Spinal cord (tissue), 9 donors: ENCODE measurements at regions not wholly inside any gene's neighbourhood (a gene's known extent, or its start where the extent isn't known, plus 50 kb on each side); places are given as distances from the start of the nearest gene placed in this dataset.
"Not testable (repeated sequence)": the region's sequence is repeated elsewhere in the genome, so short reads cannot be mapped to it uniquely, and the experiment has no call there.

ENCODE experiments used
- DNase-seq, 6 donors: peaks; one replicate each; pipeline versions ENCODE4 v3.0.0 to v3.0.0-alpha.2; 2013 to 2015; ENCODE audit warnings: low spot score in 6 of 6, low read depth in 4 of 6
- H3K27ac ChIP-seq: one replicate; pipeline ENCODE4 v1.5.1; 2013; ENCODE audit warnings: low read depth, low read length, control low read depth
- H3K27me3 ChIP-seq: one replicate; pipeline ENCODE4 v1.6.1; 2013; ENCODE audit warnings: low read length; ENCODE audit not compliant: control insufficient read depth, insufficient read depth
- H3K36me3 ChIP-seq: one replicate; pipeline ENCODE4 v1.6.1; 2013; ENCODE audit warnings: low read length; ENCODE audit not compliant: control insufficient read depth, insufficient read depth
- H3K4me1 ChIP-seq: one replicate; pipeline ENCODE4 v1.6.1; 2013; ENCODE audit warnings: low read length; ENCODE audit not compliant: control insufficient read depth, insufficient read depth
- H3K4me3 ChIP-seq: one replicate; pipeline ENCODE4 v1.5.1; 2013; ENCODE audit warnings: low read depth, low read length, control low read depth
- H3K9me3 ChIP-seq: one replicate; pipeline ENCODE4 v1.6.1; 2013; ENCODE audit warnings: low read length; ENCODE audit not compliant: control insufficient read depth, insufficient read depth
- WGBS: methylation state at CpG from one replicate; pipeline ENCODE4 v1.1.5; 2013; ENCODE audit warnings: missing lambda C conversion rate; ENCODE audit not compliant: insufficient coverage; 5-methylcytosine and 5-hydroxymethylcytosine counted together
- donor health status: healthy.

DNA sequence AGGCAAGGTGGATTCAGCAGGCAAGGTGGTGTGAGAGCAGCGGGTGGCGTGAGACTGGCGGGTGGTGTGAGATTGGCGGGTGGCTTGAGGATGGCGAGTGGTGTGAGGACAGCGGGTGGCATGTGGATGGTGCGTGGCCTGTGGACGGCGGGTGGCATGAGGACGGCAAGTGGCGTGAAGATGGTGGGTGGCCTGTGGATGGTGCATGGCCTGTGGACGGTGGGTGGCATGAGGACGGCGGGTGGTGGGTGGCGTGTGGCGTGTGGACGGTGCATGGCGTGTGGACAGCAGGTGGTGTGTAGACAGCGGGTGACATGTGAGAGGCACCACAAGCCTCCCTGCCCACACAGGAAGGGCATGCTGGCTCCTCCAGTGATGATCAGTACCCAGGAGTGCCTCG is 186.9 kb upstream of the SALL3 start:
- Histone ChIP-seq H3K36me3 (no peaks in the 10 kb centered on the region), H3K4me3 (no peak overlapping the region), H3K9me3 (no peaks in the 10 kb centered on the region), H3K4me1 (peaks cover 7% of the 10 kb centered on the region), H3K27me3 (no peaks in the 10 kb centered on the region), H3K27ac (no peak overlapping the region)
- WGBS, result 96% methylated on average over 15 of the region's 20 CpGs
- DNase-seq, result no peak

- Histone ChIP-seq H3K36me3 (no peaks in the 10 kb centered on the region), H3K4me3 (no peak overlapping the region), H3K27me3 (no peaks in the 10 kb centered on the region), H3K27ac (no peak overlapping the region), H3K9me3 (no peaks in the 10 kb centered on the region), H3K4me1 (peaks cover 7% of the 10 kb centered on the region)
- WGBS, result 86% methylated on average over 16 of the region's 19 CpGs
- DNase-seq, result no peak
These were observed 186.1 kb upstream of the SALL3 start for GRCh38 chr18:78793313-78794070.

DNA sequence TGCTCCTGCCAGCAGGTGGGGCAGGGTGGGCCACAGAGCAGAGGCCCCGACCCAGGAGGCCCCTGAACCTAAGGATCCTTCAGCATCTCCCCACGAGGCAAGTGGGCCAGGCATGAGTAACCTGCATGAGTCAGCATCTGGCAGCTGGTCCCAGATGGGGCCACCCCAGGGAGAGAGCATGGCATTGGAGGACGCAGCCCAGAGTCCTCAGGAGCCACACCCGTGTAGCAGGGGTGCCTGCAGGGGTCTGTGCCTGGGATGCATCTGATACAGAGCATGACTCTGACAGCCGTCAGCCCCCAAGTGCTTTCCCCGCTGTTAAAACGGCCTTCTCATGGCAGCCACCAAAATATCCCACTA is 185.6 kb upstream of the SALL3 start:
- H3K27ac ChIP-seq, result no peak overlapping the region
- 84% methylated on average over 7 of the region's 7 CpGs for WGBS
- H3K4me3 ChIP-seq, result no peak overlapping the region
- no peaks in the 10 kb centered on the region for H3K9me3 ChIP-seq
- DNase-seq, result no peak
- H3K4me1 ChIP-seq, result peaks cover 12% of the 10 kb centered on the region
- H3K27me3 ChIP-seq, result no peaks in the 10 kb centered on the region
- H3K36me3 ChIP-seq, result no peaks in the 10 kb centered on the region

GRCh38 chr18:78796693-78797455 is 182.7 kb upstream of the SALL3 start:
- H3K4me3 ChIP-seq, result no peak overlapping the region
- WGBS, result 97% methylated on average over 65 of the region's 67 CpGs
- no peak overlapping the region for H3K27ac ChIP-seq
- no peaks in the 10 kb centered on the region for H3K9me3 ChIP-seq
- DNase-seq, result no peak
- no peaks in the 10 kb centered on the region for H3K36me3 ChIP-seq
- H3K27me3 ChIP-seq, result no peaks in the 10 kb centered on the region
- H3K4me1 ChIP-seq, result peaks cover 10% of the 10 kb centered on the region

- no peak overlapping the region for H3K4me3 ChIP-seq
- H3K4me1 ChIP-seq, result peaks cover 10% of the 10 kb centered on the region
- 92% methylated on average over 10 of the region's 11 CpGs for WGBS
- H3K36me3 ChIP-seq, result no peaks in the 10 kb centered on the region
- no peaks in the 10 kb centered on the region for H3K27me3 ChIP-seq
- no peaks in the 10 kb centered on the region for H3K9me3 ChIP-seq
- no peak overlapping the region for H3K27ac ChIP-seq
- DNase-seq, result no peak
These were observed 182.1 kb upstream of the SALL3 start for GRCh38 chr18:78797499-78797898.

GRCh38 chr18:78798402-78799175 is 181.0 kb upstream of the SALL3 start:
- peaks cover 10% of the 10 kb centered on the region for H3K4me1 ChIP-seq
- 73% methylated on average over 26 of the region's 29 CpGs for WGBS

DNA sequence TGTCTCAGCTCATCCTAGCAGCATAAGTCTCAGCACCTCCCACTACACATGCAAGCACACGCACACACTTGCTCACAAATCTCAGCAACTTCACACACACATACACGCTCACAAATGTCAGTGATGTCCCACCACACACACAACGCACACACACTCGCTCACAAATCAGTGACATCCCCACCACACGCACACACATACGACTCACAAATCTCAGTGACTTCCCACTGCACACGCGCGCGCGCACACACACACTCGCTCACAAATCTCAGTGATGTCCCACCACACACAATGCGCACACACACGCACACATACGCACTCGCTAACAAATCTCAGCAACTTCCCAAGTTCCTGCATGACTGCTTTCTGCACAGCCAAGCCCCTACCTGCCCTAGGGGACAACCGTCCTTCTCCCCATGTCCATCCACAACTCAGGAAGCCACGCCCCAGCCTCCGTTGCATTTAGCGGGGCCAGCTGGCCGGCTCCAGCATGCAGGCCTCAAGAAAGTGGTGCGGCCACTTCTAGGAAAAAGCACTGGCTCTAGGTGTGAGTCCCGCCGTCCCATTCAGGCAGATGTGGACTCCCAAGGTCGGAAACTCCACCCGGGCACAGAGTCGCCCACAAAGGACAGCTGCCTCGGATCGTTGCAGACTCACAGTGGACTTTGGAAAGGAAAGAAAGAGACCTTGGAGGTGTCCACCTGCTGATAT is 180.1 kb upstream of the SALL3 start:
- DNase-seq, result no peak
- H3K27me3 ChIP-seq, result no peaks in the 10 kb centered on the region
- H3K9me3 ChIP-seq, result no peaks in the 10 kb centered on the region
- peaks cover 5% of the 10 kb centered on the region for H3K4me1 ChIP-seq
- H3K36me3 ChIP-seq, result no peaks in the 10 kb centered on the region
- H3K27ac ChIP-seq, result no peak overlapping the region
- H3K4me3 ChIP-seq, result no peak overlapping the region
- WGBS, result 93% methylated on average over 29 of the region's 29 CpGs

More at GRCh38 chr18:78798402-78799175, 181.0 kb upstream of the SALL3 start:
- Histone ChIP-seq H3K27ac (no peak overlapping the region), H3K4me3 (no peak overlapping the region), H3K36me3 (no peaks in the 10 kb centered on the region), H3K27me3 (no peaks in the 10 kb centered on the region), H3K9me3 (no peaks in the 10 kb centered on the region)
- peak in 1 of 6 donors; percentile 65 for DNase-seq

- not testable (repeated sequence) for H3K27ac ChIP-seq, H3K36me3 ChIP-seq, H3K4me1 ChIP-seq, H3K9me3 ChIP-seq, DNase-seq, H3K4me3 ChIP-seq, H3K27me3 ChIP-seq
- 91% methylated on average over 14 of the region's 14 CpGs for WGBS
These were observed 179.3 kb upstream of the SALL3 start for GRCh38 chr18:78800102-78800851.

DNA sequence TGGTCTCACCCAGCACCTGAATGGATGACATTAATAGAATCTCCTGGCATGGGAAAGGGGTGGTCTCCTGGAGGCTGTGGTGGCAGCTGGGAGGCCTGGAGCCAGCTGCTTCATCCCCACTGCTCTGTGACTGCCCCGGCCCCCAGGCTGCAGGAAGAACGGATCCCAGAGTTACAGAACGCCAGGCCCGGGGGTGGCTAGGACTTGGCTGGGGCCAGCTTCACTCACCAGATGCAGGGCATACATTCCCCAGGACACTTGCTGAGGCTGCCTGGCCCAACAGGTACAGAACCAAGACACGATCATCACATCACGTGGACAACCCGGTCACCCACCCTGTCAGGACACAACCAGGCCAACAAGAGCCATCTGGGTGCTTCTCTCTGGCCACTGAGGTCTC is 178.6 kb upstream of the SALL3 start:
- Histone ChIP-seq H3K36me3 (no peaks in the 10 kb centered on the region), H3K9me3 (no peaks in the 10 kb centered on the region), H3K27ac (no peak overlapping the region), H3K4me3 (no peak overlapping the region), H3K4me1 (peaks cover 5% of the 10 kb centered on the region), H3K27me3 (no peaks in the 10 kb centered on the region)
- 88% methylated on average over 7 of the region's 7 CpGs for WGBS
- no peak for DNase-seq
